Fibroblast of upper back skin (primary cell): ENCODE measurements at regions not wholly inside any gene's neighbourhood (a gene's known extent, or its start where the extent isn't known, plus 50 kb on each side); places are given as distances from the start of the nearest gene placed in this dataset.

ENCODE experiments used
- DNase-seq: peaks from one replicate; pipeline ENCODE4 v3.0.0-alpha.2; 2013

DNA sequence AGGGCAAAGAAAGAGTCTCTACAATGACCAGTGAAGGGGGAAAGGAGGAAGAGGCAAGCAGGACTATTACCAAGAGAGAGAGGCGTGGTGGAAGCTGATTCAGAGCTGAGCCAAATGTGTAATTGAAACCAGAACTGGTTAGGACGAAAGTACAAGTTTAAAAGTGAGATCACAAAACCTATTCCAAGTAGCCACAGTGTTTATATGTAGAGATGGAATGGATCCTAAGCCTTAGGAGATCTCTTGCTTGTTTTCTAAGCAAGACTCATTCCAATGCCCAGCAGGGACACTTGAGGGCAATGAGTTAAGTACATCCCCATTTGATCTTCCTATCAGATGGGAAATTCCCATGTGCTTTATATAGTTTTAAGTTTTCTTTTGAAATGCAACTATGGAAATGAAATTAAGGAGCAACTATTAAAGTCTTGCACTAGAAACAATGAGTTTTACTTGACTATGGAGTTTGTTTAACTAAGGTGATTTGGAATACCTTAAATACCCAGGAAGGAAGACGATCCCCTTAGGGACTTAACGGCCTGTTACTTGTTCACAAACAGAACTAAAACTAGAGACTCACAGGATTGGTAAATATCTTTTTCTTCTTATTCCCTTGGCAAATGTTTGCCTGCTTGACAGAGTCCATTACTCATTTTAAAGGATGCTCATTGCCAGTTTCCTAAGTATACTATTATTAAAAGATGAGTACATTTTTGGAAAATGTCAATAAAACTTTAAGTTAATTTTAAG, 51.1 kb upstream of the SNX2 start:
- peak; percentile 90 for DNase-seq
